Neural cell (in vitro differentiated cells): ENCODE measurements at regions not wholly inside any gene's neighbourhood (a gene's known extent, or its start where the extent isn't known, plus 50 kb on each side); places are given as distances from the start of the nearest gene placed in this dataset.

Experiments used
- H2AFZ ChIP-seq: fragments of 200-600, 300-800 bp; sonication (generic), shearing (Covaris generic); 2 replicates; pipeline ENCODE4 v1.6.0; 2014; ENCODE audit warnings: low read depth, mild to moderate bottlenecking, antibody characterized with exemption, low read length, moderate library complexity
- H3F3A ChIP-seq: fragments of 200-600 bp; shearing (Covaris generic); 2 replicates; pipeline ENCODE4 v1.6.1; 2016; ENCODE audit warnings: mild to moderate bottlenecking, moderate library complexity, mixed read lengths, antibody characterized with exemption, low read length; ENCODE audit not compliant: insufficient read depth, poor library complexity, severe bottlenecking
- H3K27ac ChIP-seq: fragments of 200-600, 300-800 bp; sonication (generic), shearing (Covaris generic); 2 replicates; pipeline ENCODE4 v1.5.1; 2014; ENCODE audit warnings: mild to moderate bottlenecking, low read length, moderate library complexity
- H3K27me3 ChIP-seq: fragments of 300-800, 200-600 bp; sonication (generic), shearing (Covaris generic); 2 replicates; pipeline ENCODE4 v1.6.0; 2014; ENCODE audit warnings: mild to moderate bottlenecking, low read depth, low read length, moderate library complexity; ENCODE audit not compliant: insufficient read depth
- H3K36me3 ChIP-seq: fragments of 300-800, 200-600 bp; sonication (generic), shearing (Covaris generic); 2 replicates; pipeline ENCODE4 v1.5.1; 2014; ENCODE audit warnings: mild to moderate bottlenecking, antibody characterized with exemption, low read length, moderate library complexity; ENCODE audit not compliant: insufficient read depth
- H3K4me2 ChIP-seq: fragments of 300-800, 200-600 bp; sonication (generic), shearing (Covaris generic); 2 replicates; pipeline ENCODE4 v1.6.0; 2014; ENCODE audit warnings: mild to moderate bottlenecking, low read length
- H3K4me3 ChIP-seq: fragments of 300-800, 200-600 bp; sonication (generic), shearing (Covaris generic); 2 replicates; pipeline ENCODE4 v1.5.1; 2014; ENCODE audit warnings: mild to moderate bottlenecking, low read length, moderate library complexity
- H3K79me2 ChIP-seq: fragments of 200-600 bp; shearing (Covaris generic); replicated peaks from 2 replicates; pipeline ENCODE4 v1.6.0; 2014; ENCODE audit warnings: mild to moderate bottlenecking, low read length, moderate library complexity; ENCODE audit not compliant: insufficient read depth
- H3K9ac ChIP-seq: fragments of 300-800, 200-600 bp; sonication (generic), shearing (Covaris generic); 2 replicates; pipeline ENCODE4 v1.6.1; 2016; ENCODE audit warnings: mild to moderate bottlenecking, low read length, mixed read lengths
- H3K9me2 ChIP-seq: fragments of 200-600 bp; shearing (Covaris generic); 2 replicates; pipeline ENCODE4 v1.6.1; 2016; ENCODE audit warnings: mild to moderate bottlenecking, low read length, mixed read lengths; ENCODE audit not compliant: insufficient read depth
- H3K9me3 ChIP-seq: fragments of 200-600, 300-800 bp; sonication (generic), shearing (Covaris generic); 2 replicates; pipeline ENCODE4 v1.6.1; 2016; ENCODE audit warnings: mild to moderate bottlenecking, mixed run types, low read length, moderate library complexity, mixed read lengths
- H4K20me1 ChIP-seq: fragments of 200-600 bp; shearing (Covaris generic); 2 replicates; pipeline ENCODE4 v1.6.1; 2016; ENCODE audit warnings: mild to moderate bottlenecking, mixed run types; ENCODE audit not compliant: insufficient read depth
- CTCF ChIP-seq: fragments of 450-650 bp; IDR thresholded peaks from 2 replicates; pipeline ENCODE4 v1.5.1; 2014; ENCODE audit warnings: antibody characterized with exemption, mild to moderate bottlenecking, moderate library complexity; ENCODE audit not compliant: poor library complexity, severe bottlenecking
- EP300 ChIP-seq: fragments of 450-650 bp; conservative IDR thresholded peaks from 2 replicates; pipeline ENCODE4 v1.6.1; 2014; ENCODE audit warnings: antibody characterized with exemption, mild to moderate bottlenecking, moderate library complexity; ENCODE audit not compliant: poor library complexity, severe bottlenecking
- EZH2 ChIP-seq: fragments of 200-600, 300-800 bp; shearing (Covaris generic), sonication (generic); IDR thresholded peaks from 2 replicates; pipeline ENCODE4 v1.6.1; 2014; ENCODE audit warnings: antibody characterized with exemption, low read length, borderline replicate concordance, mild to moderate bottlenecking; ENCODE audit not compliant: insufficient read depth, poor library complexity, severe bottlenecking
- MXI1 ChIP-seq: fragments of 450-650 bp; conservative IDR thresholded peaks from 2 replicates; pipeline ENCODE4 v1.6.1; 2014; ENCODE audit warnings: antibody characterized with exemption, mild to moderate bottlenecking; ENCODE audit not compliant: poor library complexity, severe bottlenecking
- POLR2AphosphoS5 ChIP-seq: IDR thresholded peaks from 2 replicates; pipeline ENCODE4 v1.6.1; 2012
- RAD21 ChIP-seq: fragments of 450-650 bp; conservative IDR thresholded peaks from 2 replicates; pipeline ENCODE4 v1.6.1; 2014; ENCODE audit warnings: antibody characterized with exemption, mild to moderate bottlenecking, moderate library complexity
- REST ChIP-seq: IDR thresholded peaks from 2 replicates; pipeline ENCODE4 v1.6.1; 2012; ENCODE audit warnings: borderline replicate concordance
- SMC3 ChIP-seq: fragments of 450-650 bp; conservative IDR thresholded peaks from 2 replicates; pipeline ENCODE4 v1.6.1; 2014; ENCODE audit warnings: antibody characterized with exemption, mild to moderate bottlenecking, moderate library complexity; ENCODE audit not compliant: poor library complexity
- TAF1 ChIP-seq: IDR thresholded peaks from 2 replicates; pipeline ENCODE4 v1.6.1; 2012; ENCODE audit warnings: low read depth

- Histone ChIP-seq H3K79me2 (no peaks in the 10 kb centered on the region), H3K4me2 (no peak overlapping the region), H2AFZ (no peak overlapping the region), H3K4me3 (no peak overlapping the region), H3K27ac (no peak overlapping the region), H3K27me3 (no peaks in the 10 kb centered on the region), H3K9me3 (no peaks in the 10 kb centered on the region), H3F3A (no peaks in the 10 kb centered on the region), H3K36me3 (no peaks in the 10 kb centered on the region), H4K20me1 (no peaks in the 10 kb centered on the region), H3K9me2 (no peaks in the 10 kb centered on the region), H3K9ac (no peak overlapping the region)
- TF ChIP-seq POLR2AphosphoS5: peak; percentile 67
- no peak for TF ChIP-seq EZH2
- no peak for TF ChIP-seq CTCF
Measured at GRCh38 chr3:146801492-146801891, 196.3 kb upstream of the PLSCR5 start.

GRCh38 chr3:146800484-146800883 is 195.3 kb upstream of the PLSCR5 start:
- Histone ChIP-seq H3K9me2 (no peaks in the 10 kb centered on the region), H3K9ac (no peak overlapping the region), H3K4me2 (no peak overlapping the region), H3K9me3 (no peaks in the 10 kb centered on the region), H2AFZ (no peak overlapping the region), H3K4me3 (no peak overlapping the region), H3K27ac (no peak overlapping the region), H4K20me1 (no peaks in the 10 kb centered on the region), H3F3A (no peaks in the 10 kb centered on the region), H3K36me3 (no peaks in the 10 kb centered on the region), H3K27me3 (no peaks in the 10 kb centered on the region), H3K79me2 (no peaks in the 10 kb centered on the region)
- TF ChIP-seq SMC3 (no peak), MXI1 (no peak), RAD21 (no peak), CTCF (no peak), POLR2AphosphoS5 (no peak), TAF1 (no peak), REST (no peak), EZH2 (no peak), EP300 (no peak)
